Loucy (cell line): ENCODE measurements at regions not wholly inside any gene's neighbourhood (a gene's known extent, or its start where the extent isn't known, plus 50 kb on each side); places are given as distances from the start of the nearest gene placed in this dataset.

Source experiments
- H2AFZ ChIP-seq: fragments of 200-600 bp; sonication (generic); 2 replicates; pipeline ENCODE4 v1.6.0; 2016; ENCODE audit warnings: antibody characterized with exemption, mild to moderate bottlenecking, low read length, moderate library complexity
- H3F3A ChIP-seq: fragments of 200-600 bp; 2 replicates; pipeline ENCODE4 v1.6.0; 2016; ENCODE audit warnings: antibody characterized with exemption, low read depth, mild to moderate bottlenecking
- H3K27me3 ChIP-seq: fragments of 200-600 bp; sonication (generic); 2 replicates; pipeline ENCODE4 v1.6.1; 2014; ENCODE audit warnings: low read length, mild to moderate bottlenecking; ENCODE audit not compliant: insufficient read depth, poor library complexity, severe bottlenecking
- H3K36me3 ChIP-seq: fragments of 200-600 bp; sonication (generic); 2 replicates; pipeline ENCODE4 v1.6.1; 2016; ENCODE audit warnings: low read length; ENCODE audit not compliant: insufficient read depth
- H3K4me1 ChIP-seq: fragments of 200-600 bp; sonication (generic); 2 replicates; pipeline ENCODE4 v1.5.1; 2014; ENCODE audit warnings: low read length, mild to moderate bottlenecking; ENCODE audit not compliant: insufficient read depth, poor library complexity, severe bottlenecking
- H3K4me2 ChIP-seq: fragments of 200-600 bp; sonication (generic); 2 replicates; pipeline ENCODE4 v1.6.0; 2014; ENCODE audit warnings: antibody characterized with exemption, low read length, low read depth, mild to moderate bottlenecking; ENCODE audit not compliant: poor library complexity, severe bottlenecking
- H3K4me3 ChIP-seq: fragments of 200-600 bp; sonication (generic); 2 replicates; pipeline ENCODE4 v1.5.1; 2014; ENCODE audit warnings: low read length, mild to moderate bottlenecking, mixed read lengths; ENCODE audit not compliant: poor library complexity, severe bottlenecking
- H3K79me2 ChIP-seq: fragments of 200-600 bp; sonication (generic); 2 replicates; pipeline ENCODE4 v1.6.1; 2014; ENCODE audit warnings: low read length; ENCODE audit not compliant: insufficient read depth
- H3K9ac ChIP-seq: fragments of 200-600 bp; sonication (generic); 2 replicates; pipeline ENCODE4 v1.6.0; 2014; ENCODE audit warnings: mild to moderate bottlenecking, low read depth, low read length, moderate library complexity; ENCODE audit not compliant: poor library complexity, severe bottlenecking
- H3K9me2 ChIP-seq: fragments of 200-600 bp; sonication (generic); replicated peaks from 2 replicates; pipeline ENCODE4 v1.6.1; 2016; ENCODE audit warnings: low read depth, low read length, mixed read lengths
- H3K9me3 ChIP-seq: fragments of 200-600 bp; sonication (generic); 2 replicates; pipeline ENCODE4 v1.6.1; 2014; ENCODE audit warnings: mild to moderate bottlenecking, antibody characterized with exemption, low read length, low read depth; ENCODE audit not compliant: insufficient read depth
- H4K20me1 ChIP-seq: fragments of 200-600 bp; sonication (generic); 2 replicates; pipeline ENCODE4 v1.6.0; 2014; ENCODE audit warnings: antibody characterized with exemption, low read length, mild to moderate bottlenecking; ENCODE audit not compliant: insufficient read depth, poor library complexity, severe bottlenecking
- EZH2phosphoT487 ChIP-seq: fragments of 200-600 bp; IDR thresholded peaks from 2 replicates; pipeline ENCODE4 v1.6.1; 2018; ENCODE audit warnings: antibody characterized with exemption, mild to moderate bottlenecking, moderate library complexity, borderline replicate concordance
- TF ChIP-seq, protein P1 (sequence below): fragments of 200-600 bp; sonication (generic); conservative IDR thresholded peaks from 2 replicates; pipeline ENCODE4 v1.5.1; 2014; ENCODE audit warnings: mild to moderate bottlenecking, antibody characterized with exemption, low read length

DNA sequence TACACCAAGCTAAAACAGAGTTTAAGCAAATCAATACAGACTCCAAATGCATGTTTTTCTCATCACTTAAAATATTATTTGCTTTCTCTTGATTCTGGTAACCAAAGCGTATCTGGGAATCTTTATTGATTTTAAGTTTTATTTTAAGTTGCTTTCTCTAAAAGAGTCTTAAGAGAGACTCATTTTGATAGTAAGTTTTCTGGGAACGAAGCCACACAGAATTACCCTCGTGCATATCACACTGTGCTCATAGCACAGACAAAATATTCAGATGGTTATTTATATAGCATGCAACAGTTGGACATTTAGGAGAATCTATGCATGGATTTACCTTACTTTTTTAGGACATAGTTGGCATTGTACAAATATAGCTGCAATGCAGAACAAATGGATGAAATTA lies 597.5 kb upstream of the NRXN1 start:
- no peak for TF ChIP-seq EZH2phosphoT487
- TF ChIP-seq, protein P1, sequence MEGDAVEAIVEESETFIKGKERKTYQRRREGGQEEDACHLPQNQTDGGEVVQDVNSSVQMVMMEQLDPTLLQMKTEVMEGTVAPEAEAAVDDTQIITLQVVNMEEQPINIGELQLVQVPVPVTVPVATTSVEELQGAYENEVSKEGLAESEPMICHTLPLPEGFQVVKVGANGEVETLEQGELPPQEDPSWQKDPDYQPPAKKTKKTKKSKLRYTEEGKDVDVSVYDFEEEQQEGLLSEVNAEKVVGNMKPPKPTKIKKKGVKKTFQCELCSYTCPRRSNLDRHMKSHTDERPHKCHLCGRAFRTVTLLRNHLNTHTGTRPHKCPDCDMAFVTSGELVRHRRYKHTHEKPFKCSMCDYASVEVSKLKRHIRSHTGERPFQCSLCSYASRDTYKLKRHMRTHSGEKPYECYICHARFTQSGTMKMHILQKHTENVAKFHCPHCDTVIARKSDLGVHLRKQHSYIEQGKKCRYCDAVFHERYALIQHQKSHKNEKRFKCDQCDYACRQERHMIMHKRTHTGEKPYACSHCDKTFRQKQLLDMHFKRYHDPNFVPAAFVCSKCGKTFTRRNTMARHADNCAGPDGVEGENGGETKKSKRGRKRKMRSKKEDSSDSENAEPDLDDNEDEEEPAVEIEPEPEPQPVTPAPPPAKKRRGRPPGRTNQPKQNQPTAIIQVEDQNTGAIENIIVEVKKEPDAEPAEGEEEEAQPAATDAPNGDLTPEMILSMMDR: no peak
- H3K9ac ChIP-seq: no peak overlapping the region
- no peaks in the 10 kb centered on the region for H3K36me3 ChIP-seq
- H3K4me1 ChIP-seq: no peaks in the 10 kb centered on the region
- no peak overlapping the region for H3K4me2 ChIP-seq
- no peak overlapping the region for H2AFZ ChIP-seq
- no peaks in the 10 kb centered on the region for H3F3A ChIP-seq
- no peak overlapping the region for H3K4me3 ChIP-seq
- H4K20me1 ChIP-seq: no peaks in the 10 kb centered on the region
- H3K9me3 ChIP-seq: no peaks in the 10 kb centered on the region
- no peaks in the 10 kb centered on the region for H3K27me3 ChIP-seq
- H3K79me2 ChIP-seq: no peaks in the 10 kb centered on the region
- no peaks in the 10 kb centered on the region for H3K9me2 ChIP-seq

DNA sequence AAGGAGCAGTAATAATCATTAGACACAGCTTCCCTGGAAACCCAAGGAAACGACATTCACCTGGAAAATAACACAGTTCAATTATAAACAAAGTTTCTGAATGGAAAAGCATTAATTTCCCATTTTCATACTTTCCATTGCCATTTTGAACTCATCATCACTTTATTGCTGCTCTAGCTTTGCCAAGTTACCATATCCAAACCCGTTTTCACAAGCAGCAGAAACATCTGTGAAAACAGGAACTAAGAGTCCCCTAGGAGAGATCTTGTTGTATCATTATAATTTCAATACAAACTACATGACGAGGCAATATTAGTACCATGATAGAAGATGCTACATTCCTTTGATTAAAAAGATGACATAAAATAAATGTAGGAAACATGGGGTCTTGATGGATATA lies 597.0 kb upstream of the NRXN1 start:
- H3K79me2 ChIP-seq: no peaks in the 10 kb centered on the region
- no peaks in the 10 kb centered on the region for H3K4me1 ChIP-seq
- H3K9me3 ChIP-seq: no peaks in the 10 kb centered on the region
- H3K9me2 ChIP-seq: no peaks in the 10 kb centered on the region
- no peak overlapping the region for H3K4me2 ChIP-seq
- TF ChIP-seq EZH2phosphoT487: no peak
- no peaks in the 10 kb centered on the region for H4K20me1 ChIP-seq
- H2AFZ ChIP-seq: no peak overlapping the region
- H3K36me3 ChIP-seq: no peaks in the 10 kb centered on the region
- no peak overlapping the region for H3K4me3 ChIP-seq
- H3F3A ChIP-seq: no peaks in the 10 kb centered on the region
- H3K9ac ChIP-seq: no peak overlapping the region
- no peaks in the 10 kb centered on the region for H3K27me3 ChIP-seq

DNA sequence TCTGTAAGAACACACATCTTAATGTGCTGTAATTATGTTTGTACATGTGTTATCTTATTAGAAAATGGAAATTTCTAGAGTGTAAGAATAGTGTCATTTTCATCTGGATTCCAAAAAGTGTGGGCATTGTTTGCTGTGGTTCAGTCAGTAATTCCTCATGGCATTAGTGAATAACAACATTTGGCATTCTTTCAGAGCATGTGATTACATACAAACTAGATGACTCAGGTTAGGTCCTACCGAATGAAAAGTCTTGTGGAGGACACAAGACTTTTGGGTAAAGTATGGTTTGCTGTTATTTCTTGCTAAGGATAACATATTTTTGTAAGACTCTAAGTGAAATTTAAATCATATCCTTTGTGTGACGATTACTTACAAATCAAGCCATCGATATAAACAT lies 593.1 kb upstream of the NRXN1 start:
- H3K4me3 ChIP-seq: no peak overlapping the region
- no peaks in the 10 kb centered on the region for H3F3A ChIP-seq
- no peaks in the 10 kb centered on the region for H3K9me2 ChIP-seq
- TF ChIP-seq, protein P1: no peak
- no peak for TF ChIP-seq EZH2phosphoT487
- H3K4me2 ChIP-seq: no peak overlapping the region
- H3K9me3 ChIP-seq: no peaks in the 10 kb centered on the region
- no peaks in the 10 kb centered on the region for H3K79me2 ChIP-seq
- no peaks in the 10 kb centered on the region for H3K36me3 ChIP-seq
- no peak overlapping the region for H2AFZ ChIP-seq
- H3K9ac ChIP-seq: no peak overlapping the region
- no peaks in the 10 kb centered on the region for H3K27me3 ChIP-seq
- H4K20me1 ChIP-seq: no peaks in the 10 kb centered on the region
- no peaks in the 10 kb centered on the region for H3K4me1 ChIP-seq

DNA sequence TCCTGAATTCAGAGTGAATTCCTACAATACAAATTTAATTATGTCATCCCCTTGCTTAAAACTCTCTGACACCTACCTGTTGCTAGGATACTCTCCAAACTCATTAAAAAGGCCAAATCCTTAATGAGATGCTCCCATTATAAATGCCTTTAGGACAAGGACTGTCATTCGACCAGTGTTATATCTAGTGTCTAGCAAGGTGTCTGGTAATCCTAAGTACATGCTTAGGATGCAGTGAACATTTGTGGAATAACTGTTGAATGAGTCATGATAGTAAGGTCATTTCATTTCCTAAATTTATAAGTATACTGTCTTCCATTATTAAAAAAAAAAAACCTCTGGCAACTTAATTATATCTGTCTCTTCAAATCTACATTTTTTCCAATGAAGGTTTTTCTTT lies 588.9 kb upstream of the NRXN1 start:
- Histone ChIP-seq H3K79me2 (no peaks in the 10 kb centered on the region), H3K9me3 (no peaks in the 10 kb centered on the region), H3K4me1 (no peaks in the 10 kb centered on the region), H4K20me1 (no peaks in the 10 kb centered on the region), H3K4me3 (no peak overlapping the region), H3K4me2 (no peak overlapping the region), H3K27me3 (no peaks in the 10 kb centered on the region), H3F3A (no peaks in the 10 kb centered on the region), H3K36me3 (no peaks in the 10 kb centered on the region), H2AFZ (no peak overlapping the region), H3K9me2 (no peaks in the 10 kb centered on the region), H3K9ac (no peak overlapping the region)
- no peak for TF ChIP-seq EZH2phosphoT487
- TF ChIP-seq, protein P1: no peak
